ENCODE measurements at regions not wholly inside any gene's neighbourhood (a gene's known extent, or its start where the extent isn't known, plus 50 kb on each side); places are given as distances from the start of the nearest gene placed in this dataset.

DNA sequence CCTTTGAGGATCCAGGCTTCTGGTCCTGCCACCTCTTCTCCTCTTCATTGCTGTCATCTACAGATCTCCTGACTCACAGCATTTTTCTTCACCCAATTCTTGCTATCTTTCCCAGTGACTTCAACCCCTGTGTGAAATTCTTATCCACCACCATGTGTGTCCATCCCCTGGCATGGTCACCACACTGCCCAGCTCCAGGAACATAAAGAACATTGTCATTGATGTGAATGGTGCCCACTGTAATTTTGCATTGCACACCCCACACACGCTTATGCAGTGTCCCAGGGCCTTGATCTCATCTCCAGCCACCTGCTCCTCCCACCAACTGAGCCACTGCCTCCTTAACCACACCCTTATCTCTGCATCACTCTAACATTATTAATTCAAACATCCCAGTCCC, 85.3 kb downstream of the C1D start:
- DNase-seq (ENCODE audit: low spot score): no peak

DNA sequence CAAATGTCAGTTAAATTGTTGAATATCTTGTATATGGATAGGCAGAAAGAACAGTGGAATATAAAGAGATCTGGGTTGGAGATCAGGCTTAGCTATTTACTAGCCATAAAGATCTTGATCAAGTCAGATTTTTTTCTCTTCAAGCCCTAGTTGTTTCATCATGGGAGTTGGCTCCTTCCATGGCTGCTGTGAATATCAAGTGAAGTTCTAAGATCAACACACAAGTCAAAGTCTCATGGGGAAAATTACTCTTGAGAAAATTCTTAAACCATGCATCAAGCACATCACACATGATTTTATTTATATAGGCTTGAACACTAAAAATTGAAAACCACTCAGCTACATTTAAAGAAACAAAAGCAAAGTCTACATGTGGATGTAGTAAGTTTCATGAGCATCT, 79.8 kb downstream of the C1D start:
- no peak for DNase-seq (ENCODE audit: low spot score)

DNA sequence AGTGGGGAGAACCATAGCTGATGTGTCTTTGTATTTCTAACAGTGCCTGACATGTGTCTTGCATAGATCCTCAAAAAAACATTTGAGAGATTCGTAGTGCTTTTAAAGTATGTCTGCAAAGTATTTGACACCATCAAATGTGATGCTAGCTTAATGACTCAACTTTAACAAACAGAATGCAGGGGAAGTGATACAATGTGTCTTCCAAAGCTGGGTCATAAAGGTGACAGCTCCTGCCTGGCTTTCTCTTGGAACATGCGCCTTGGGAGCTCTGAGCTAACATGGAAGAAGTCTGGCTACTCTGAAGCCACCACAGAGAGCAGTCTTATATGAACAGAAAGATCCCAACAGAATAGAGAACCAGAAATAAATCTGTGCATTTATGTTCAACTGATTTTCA, 78.2 kb downstream of the C1D start:
- no peak for DNase-seq (ENCODE audit: low spot score)

DNA sequence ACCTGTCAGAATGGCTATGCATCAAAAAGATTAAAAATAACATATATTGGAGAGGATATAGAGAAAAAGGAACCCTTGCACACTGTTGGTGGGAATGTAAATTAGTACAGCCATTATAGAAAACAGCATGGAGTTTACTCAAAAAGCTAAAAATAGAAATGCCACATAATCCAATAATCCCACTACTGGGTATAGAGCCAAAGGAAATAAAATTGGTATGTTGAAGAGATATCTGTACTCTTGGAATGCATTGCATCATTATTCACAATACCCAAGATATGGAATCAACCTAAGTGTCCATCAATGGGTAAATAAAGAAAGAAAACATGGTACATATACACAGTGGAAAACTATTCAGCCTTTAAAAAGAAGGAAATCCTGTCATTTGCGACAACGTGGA, 77.2 kb downstream of the C1D start:
- DNase-seq (ENCODE audit: low spot score): no peak

GRCh38 chr2:67986258-67986657, 76.5 kb downstream of the C1D start:
- DNase-seq (ENCODE audit: low spot score): no peak

Measured in LoVo (cell line).